ENCODE measurements at regions not wholly inside any gene's neighbourhood (a gene's known extent, or its start where the extent isn't known, plus 50 kb on each side); places are given as distances from the start of the nearest gene placed in this dataset.

DNA sequence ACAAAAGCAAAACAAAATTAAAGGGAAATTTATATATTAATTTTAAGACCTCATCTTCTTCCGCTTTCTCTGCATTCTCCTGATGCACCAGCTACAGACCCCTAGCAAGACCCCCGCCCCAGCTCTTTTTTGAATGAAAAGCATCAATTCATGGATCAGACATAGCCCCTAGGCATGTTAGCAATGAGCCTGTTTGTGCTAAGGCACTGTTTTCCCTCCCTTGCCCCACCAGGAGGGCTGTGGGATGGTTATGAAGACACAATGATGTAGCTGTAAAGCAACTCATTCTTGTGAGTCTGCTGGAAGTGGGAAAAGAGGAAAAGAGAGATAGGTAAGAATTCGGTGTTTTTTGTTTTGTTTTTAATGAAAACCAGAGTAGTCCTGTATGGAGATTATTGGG lies 88.5 kb upstream of the ZBTB18 start (continued):
- TF ChIP-seq DR1 (CRISPR knock-in tag; IDR thresholded peaks at IDR 0.05) (no peak), PLSCR1 (CRISPR knock-in tag; IDR thresholded peaks at IDR 0.05; ENCODE audit: borderline replicate concordance) (no peak), ZNF264 (CRISPR knock-in tag; IDR thresholded peaks at IDR 0.05) (no peak)

DNA sequence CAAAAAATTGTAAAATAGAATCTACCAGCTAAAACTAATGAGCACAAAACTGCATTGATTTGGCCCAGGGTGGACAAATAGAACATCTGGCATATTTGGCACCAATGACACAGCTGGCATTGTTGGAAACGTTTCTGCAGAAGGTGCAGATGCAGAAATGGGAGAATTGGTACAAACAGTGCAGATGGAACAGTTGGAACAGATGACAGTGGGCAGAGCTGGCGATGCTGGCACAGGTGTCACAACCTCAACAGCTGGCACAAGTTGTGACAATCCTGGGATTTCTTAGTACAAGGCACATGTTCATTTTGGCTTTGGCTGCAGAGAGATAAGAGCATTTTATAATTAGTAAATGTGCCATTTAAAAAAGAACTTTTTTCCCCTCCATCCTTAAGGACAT lies 91.1 kb upstream of the ZBTB18 start:
- Histone ChIP-seq H3K4me2 (ENCODE audit: low read depth, low read length) (no peak overlapping the region), H2AFZ (ENCODE audit: low read length) (no peak overlapping the region), H3K27me3 (ENCODE audit: control insufficient read depth in 1 of 2, insufficient read depth in 2 of 2, low read length in 2 of 2) (peaks cover 0 to 13% of the 10 kb centered on the region in 2 experiments; a peak in 2 of 5 replicates), H3K79me2 (ENCODE audit: insufficient read depth, low read length) (no peaks in the 10 kb centered on the region), H3K9me3 (ENCODE audit: low read length) (no peaks in the 10 kb centered on the region), H3K27ac (ENCODE audit: extremely low read length, insufficient read depth, low read length) (no peak overlapping the region), H3K4me1 (ENCODE audit: insufficient read depth, low read length) (no peaks in the 10 kb centered on the region), H3K4me3 (replicated peaks in 1 of 3; ENCODE audit: insufficient read depth in 1 of 3, low read depth in 2 of 3, low read length in 3 of 3) (no peak overlapping the region), H3K9ac (ENCODE audit: insufficient read depth, low read depth, low read length) (no peak overlapping the region), H3K36me3 (replicated peaks in 1 of 2; ENCODE audit: control insufficient read depth in 1 of 2, insufficient read depth in 2 of 2, low read length in 2 of 2) (no peaks in the 10 kb centered on the region), H4K20me1 (ENCODE audit: insufficient read depth, low read length) (no peaks in the 10 kb centered on the region)
- CTCF ChIA-PET (ENCODE audit: low intra/inter-chr PET ratio, low total read pairs), result no interaction called here
- POLR2A ChIA-PET, result no interaction called here
- intact Hi-C loops (cut with micrococcal nuclease; ENCODE audit: unreplicated experiment) (no loop called here), in situ Hi-C loops (cut with HindIII; ENCODE audit: extremely low pct_ligation_motif_present, low pct_unique_long_range_greater_than_20kb) (no loop called here)
- no peak for TF ChIP-seq ZNF720 (CRISPR knock-in tag; IDR thresholded peaks at IDR 0.05)
- no TSS peak for BruUV-seq (replicated peaks)
- no peak for ATAC-seq
- DNase-seq (ENCODE audit: low spot score), result no peak
- FAIRE-seq, result no peak
- 2% methylated on average over 2 of the region's 2 CpGs for WGBS (ENCODE audit: low lambda C conversion rate)

DNA sequence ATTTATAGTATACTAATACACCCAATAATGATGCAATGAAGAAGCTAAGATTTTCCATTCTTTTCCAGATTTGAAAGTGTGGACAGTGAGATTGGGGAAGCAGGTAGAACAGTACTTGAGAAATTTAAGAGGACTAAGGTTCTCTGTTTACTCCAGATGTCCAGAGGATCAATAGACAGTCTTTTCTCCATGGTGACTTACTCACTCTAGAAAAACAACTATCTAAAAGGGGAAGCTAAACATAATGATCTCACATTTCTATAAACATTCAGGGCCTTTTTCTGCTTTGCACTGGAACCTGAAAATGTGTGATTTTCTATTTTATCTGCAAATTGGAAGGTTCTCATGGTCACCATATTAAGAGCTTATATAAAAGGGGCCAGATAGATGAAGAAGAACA lies 93.9 kb upstream of the ZBTB18 start:
- H3K36me3 ChIP-seq (replicated peaks in 1 of 2; ENCODE audit: control insufficient read depth in 1 of 2, insufficient read depth in 2 of 2, low read length in 2 of 2), result no peaks in the 10 kb centered on the region
- in situ Hi-C loops (cut with HindIII; ENCODE audit: extremely low pct_ligation_motif_present, low pct_unique_long_range_greater_than_20kb), result no loop called here
- intact Hi-C loops (cut with micrococcal nuclease; ENCODE audit: unreplicated experiment), result no loop called here
- no peak overlapping the region for H3K4me2 ChIP-seq (ENCODE audit: low read depth, low read length)
- ATAC-seq, result no peak
- no peak for FAIRE-seq
- POLR2A ChIA-PET, result no interaction called here
- no peak overlapping the region for H3K4me3 ChIP-seq (replicated peaks in 1 of 3; ENCODE audit: insufficient read depth in 1 of 3, low read depth in 2 of 3, low read length in 3 of 3)
- no peak overlapping the region for H3K9ac ChIP-seq (ENCODE audit: insufficient read depth, low read depth, low read length)
- no peak overlapping the region for H3K27ac ChIP-seq (ENCODE audit: extremely low read length, insufficient read depth, low read length)
- H3K4me1 ChIP-seq (ENCODE audit: insufficient read depth, low read length), result no peaks in the 10 kb centered on the region
- no peaks in the 10 kb centered on the region for H3K9me3 ChIP-seq (ENCODE audit: low read length)
- CTCF ChIA-PET (ENCODE audit: low intra/inter-chr PET ratio, low total read pairs), result no interaction called here
- no peaks in the 10 kb centered on the region for H3K79me2 ChIP-seq (ENCODE audit: insufficient read depth, low read length)
- H2AFZ ChIP-seq (ENCODE audit: low read length), result no peak overlapping the region
- no peak for DNase-seq (ENCODE audit: low spot score)
- BruUV-seq (replicated peaks), result no TSS peak
- H4K20me1 ChIP-seq (ENCODE audit: insufficient read depth, low read length), result no peaks in the 10 kb centered on the region
- peaks cover 0 to 26% of the 10 kb centered on the region in 2 experiments; a peak in 2 of 5 replicates for H3K27me3 ChIP-seq (ENCODE audit: control insufficient read depth in 1 of 2, insufficient read depth in 2 of 2, low read length in 2 of 2)
- no peak for TF ChIP-seq JUNB (CRISPR knock-in tag; IDR thresholded peaks at IDR 0.05; ENCODE audit: borderline replicate concordance)
- TF ChIP-seq ZNF850 (CRISPR knock-in tag; conservative IDR thresholded peaks at IDR 0.05), result no peak
- TF ChIP-seq, protein P1, sequence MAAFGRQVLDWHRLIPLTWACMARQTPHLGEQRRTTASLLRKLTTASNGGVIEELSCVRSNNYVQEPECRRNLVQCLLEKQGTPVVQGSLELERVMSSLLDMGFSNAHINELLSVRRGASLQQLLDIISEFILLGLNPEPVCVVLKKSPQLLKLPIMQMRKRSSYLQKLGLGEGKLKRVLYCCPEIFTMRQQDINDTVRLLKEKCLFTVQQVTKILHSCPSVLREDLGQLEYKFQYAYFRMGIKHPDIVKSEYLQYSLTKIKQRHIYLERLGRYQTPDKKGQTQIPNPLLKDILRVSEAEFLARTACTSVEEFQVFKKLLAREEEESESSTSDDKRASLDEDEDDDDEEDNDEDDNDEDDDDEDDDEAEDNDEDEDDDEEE (CRISPR knock-in tag; IDR thresholded peaks at IDR 0.05), result no peak
- TF ChIP-seq ZC3H4 (CRISPR knock-in tag; IDR thresholded peaks at IDR 0.05; ENCODE audit: borderline replicate concordance), result no peak
- no peak for TF ChIP-seq NFE2 (CRISPR knock-in tag; IDR thresholded peaks at IDR 0.05)
- TF ChIP-seq ZNF883 (CRISPR knock-in tag; IDR thresholded peaks at IDR 0.05; ENCODE audit: not compliant biosample characterization), result no peak
- no peak for TF ChIP-seq JDP2 (CRISPR knock-in tag; IDR thresholded peaks at IDR 0.05; ENCODE audit: borderline replicate concordance)
- TF ChIP-seq TERF1 (CRISPR knock-in tag; IDR thresholded peaks at IDR 0.05), result no peak
- TF ChIP-seq ZNF775 (CRISPR knock-in tag; IDR thresholded peaks at IDR 0.05; ENCODE audit: borderline replicate concordance), result no peak
- TF ChIP-seq TIGD3 (CRISPR knock-in tag; IDR thresholded peaks at IDR 0.05; ENCODE audit: borderline replicate concordance), result no peak
- no peak for TF ChIP-seq ZNF24 (IDR thresholded peaks at IDR 0.05)

All from HepG2 (cell line).